Endothelial cell of umbilical vein (primary cell): ENCODE measurements at regions not wholly inside any gene's neighbourhood (a gene's known extent, or its start where the extent isn't known, plus 50 kb on each side); places are given as distances from the start of the nearest gene placed in this dataset.

ENCODE experiments used
- BruUV-seq: library from RNA; stranded (reverse); fragments of 400-500 nt; replicated peaks from 2 replicates; lab custom pipeline; 2021; lab: Mats Ljungman, UMichigan
- CTCF ChIA-PET: fragments of 300-600, 350-600 bp; sonication (Branson Sonifier 250); formaldehyde crosslinking; loops from one replicate; lab custom pipeline; 2021; ENCODE audit warnings: antibody characterized with exemption, inconsistent platforms; lab: Charles Lee
- POLR2A ChIA-PET: fragments of 300-600, 350-600 bp; sonication (Branson Sonifier 250); formaldehyde crosslinking; loops from one replicate; lab custom pipeline; 2021; ENCODE audit warnings: antibody characterized with exemption, inconsistent platforms; lab: Charles Lee
- DNase-seq: peaks from one replicate; pipeline ENCODE4 v3.0.0-alpha.2; 2011; ENCODE audit warnings: low read depth, low spot score
- FAIRE-seq: peaks from 2 replicates; lab custom pipeline; 2011; peaks lifted over from hg19 to GRCh38; lab: Jason Lieb, UNC
- H2AFZ ChIP-seq: 2 replicates; pipeline ENCODE4 v1.6.0; 2012; ENCODE audit warnings: low read depth, low read length, control low read depth, inconsistent platforms
- H3K27ac ChIP-seq: 2 replicates; pipeline ENCODE4 v1.5.1; 2011; ENCODE audit warnings: low read depth, mild to moderate bottlenecking, control low read depth, low read length, moderate library complexity; ENCODE audit not compliant: insufficient read depth
- H3K27me3 ChIP-seq, 2 experiments: 2 replicates each; pipeline versions ENCODE4 v1.6.0 to v1.6.1; 2011; ENCODE audit warnings: low read length in 2 of 2, mixed read lengths in 1 of 2; ENCODE audit not compliant: control insufficient read depth in 2 of 2, insufficient read depth in 2 of 2
- H3K36me3 ChIP-seq, 2 experiments: 2 replicates in 1 of 2; 3 replicates in 1 of 2; pipeline ENCODE4 v1.5.1; 2011; ENCODE audit warnings: low read length in 2 of 2, mild to moderate bottlenecking in 1 of 2, moderate library complexity in 1 of 2; ENCODE audit not compliant: control insufficient read depth in 2 of 2, insufficient read depth in 2 of 2; ENCODE audit errors: extremely low read depth in 1 of 2
- H3K4me1 ChIP-seq: 3 replicates; pipeline ENCODE4 v1.5.1; 2011; ENCODE audit warnings: mild to moderate bottlenecking, low read length; ENCODE audit not compliant: control insufficient read depth, insufficient read depth; ENCODE audit errors: extremely low read depth
- H3K4me2 ChIP-seq: 2 replicates; pipeline ENCODE4 v1.6.1; 2011; ENCODE audit warnings: low read length, control low read depth, mixed read lengths; ENCODE audit not compliant: insufficient read depth
- H3K4me3 ChIP-seq, 3 experiments: fragments of 200-600 bp in 1 of 3; sonication (generic), shearing (Covaris generic) in 1 of 3; replicated peaks in 1 of 3; 2 replicates each; pipeline ENCODE4 v1.5.1; 2011 to 2016; ENCODE audit warnings: control low read depth in 3 of 3, low read length in 3 of 3, mild to moderate bottlenecking in 2 of 3, inconsistent platforms in 1 of 3, low read depth in 1 of 3, moderate library complexity in 1 of 3; ENCODE audit not compliant: insufficient read depth in 1 of 3
- H3K79me2 ChIP-seq: 2 replicates; pipeline ENCODE4 v1.6.0; 2012; ENCODE audit warnings: low read length, inconsistent platforms; ENCODE audit not compliant: control insufficient read depth, insufficient read depth
- H3K9ac ChIP-seq: replicated peaks from 2 replicates; pipeline ENCODE3; 2011; ENCODE audit warnings: low read length, control low read depth; ENCODE audit not compliant: insufficient read depth; ENCODE audit errors: extremely low read depth
- H3K9me1 ChIP-seq: replicated peaks from 3 replicates; pipeline ENCODE4 v1.6.0; 2011; ENCODE audit warnings: mild to moderate bottlenecking, low read length; ENCODE audit not compliant: control insufficient read depth, insufficient read depth; ENCODE audit errors: extremely low read depth
- H3K9me3 ChIP-seq: replicated peaks from 2 replicates; pipeline ENCODE4 v1.5.1; 2012; ENCODE audit warnings: low read length, inconsistent platforms; ENCODE audit not compliant: control insufficient read depth, insufficient read depth
- H4K20me1 ChIP-seq: replicated peaks from 2 replicates; pipeline ENCODE3; 2011; ENCODE audit warnings: mild to moderate bottlenecking, low read length; ENCODE audit not compliant: control insufficient read depth, insufficient read depth; ENCODE audit errors: extremely low read depth
- EZH2 ChIP-seq: IDR thresholded peaks from 2 replicates; pipeline ENCODE4 v1.6.1; 2012; ENCODE audit warnings: borderline replicate concordance, low read depth, mild to moderate bottlenecking, moderate library complexity, low read length, inconsistent platforms; ENCODE audit not compliant: severe bottlenecking
- FOS ChIP-seq: IDR thresholded peaks from 2 replicates; pipeline ENCODE4 v1.6.1; 2011; ENCODE audit warnings: mild to moderate bottlenecking, low read length, moderate library complexity, borderline replicate concordance; ENCODE audit not compliant: insufficient read depth
- GATA2 ChIP-seq: IDR thresholded peaks from 2 replicates; pipeline ENCODE4 v1.7.0; 2011; ENCODE audit warnings: low read depth, mild to moderate bottlenecking, moderate library complexity, mixed read lengths, low read length; ENCODE audit not compliant: insufficient read length, insufficient read depth
- JUN ChIP-seq: IDR thresholded peaks from 2 replicates; pipeline ENCODE4 v1.6.1; 2011; ENCODE audit warnings: borderline replicate concordance, low read depth; ENCODE audit not compliant: insufficient read length, insufficient read depth
- MYC ChIP-seq: IDR thresholded peaks from one replicate; pipeline ENCODE4 v1.6.1; 2011; ENCODE audit warnings: mild to moderate bottlenecking, low read depth, low read length
- POLR2A ChIP-seq: IDR thresholded peaks from 2 replicates; pipeline ENCODE4 v1.6.1; 2012; ENCODE audit warnings: low read depth, mild to moderate bottlenecking, control low read depth, low read length
- POLR2AphosphoS5 ChIP-seq: IDR thresholded peaks from 2 replicates; pipeline ENCODE4 v1.6.1; 2012; ENCODE audit warnings: low read depth, mild to moderate bottlenecking, control low read depth, low read length, moderate library complexity; ENCODE audit not compliant: insufficient read depth
- dilution Hi-C: fragments of 300-500 bp; cut with MboI; formaldehyde crosslinking; loops from one replicate; pipeline ENCODE4 v1.15.0; 2019; ENCODE audit warnings: low sequenced_read_pairs; ENCODE audit not compliant: extremely low pct_ligation_motif_present
- intact Hi-C: fragments of 100-400 bp; cut with micrococcal nuclease; formaldehyde crosslinking; loops from one replicate; pipeline ENCODE4 v1.10.0; 2022
- TF ChIP-seq, protein P1 (sequence below): IDR thresholded peaks from 2 replicates; pipeline ENCODE4 v1.6.1; 2011; ENCODE audit not compliant: insufficient read depth, insufficient read length
- TF ChIP-seq, protein P2 (sequence below), 2 donors: IDR thresholded peaks; 1 replicate in 1 of 2; 2 replicates in 1 of 2; pipeline ENCODE4 v1.5.1; 2011; ENCODE audit warnings: low read length in 2 of 2, mild to moderate bottlenecking in 2 of 2, moderate library complexity in 2 of 2, control low read depth in 1 of 2, inconsistent platforms in 1 of 2, low read depth in 1 of 2; ENCODE audit not compliant: insufficient read depth in 1 of 2; ENCODE audit errors: extremely low read depth in 1 of 2

DNA sequence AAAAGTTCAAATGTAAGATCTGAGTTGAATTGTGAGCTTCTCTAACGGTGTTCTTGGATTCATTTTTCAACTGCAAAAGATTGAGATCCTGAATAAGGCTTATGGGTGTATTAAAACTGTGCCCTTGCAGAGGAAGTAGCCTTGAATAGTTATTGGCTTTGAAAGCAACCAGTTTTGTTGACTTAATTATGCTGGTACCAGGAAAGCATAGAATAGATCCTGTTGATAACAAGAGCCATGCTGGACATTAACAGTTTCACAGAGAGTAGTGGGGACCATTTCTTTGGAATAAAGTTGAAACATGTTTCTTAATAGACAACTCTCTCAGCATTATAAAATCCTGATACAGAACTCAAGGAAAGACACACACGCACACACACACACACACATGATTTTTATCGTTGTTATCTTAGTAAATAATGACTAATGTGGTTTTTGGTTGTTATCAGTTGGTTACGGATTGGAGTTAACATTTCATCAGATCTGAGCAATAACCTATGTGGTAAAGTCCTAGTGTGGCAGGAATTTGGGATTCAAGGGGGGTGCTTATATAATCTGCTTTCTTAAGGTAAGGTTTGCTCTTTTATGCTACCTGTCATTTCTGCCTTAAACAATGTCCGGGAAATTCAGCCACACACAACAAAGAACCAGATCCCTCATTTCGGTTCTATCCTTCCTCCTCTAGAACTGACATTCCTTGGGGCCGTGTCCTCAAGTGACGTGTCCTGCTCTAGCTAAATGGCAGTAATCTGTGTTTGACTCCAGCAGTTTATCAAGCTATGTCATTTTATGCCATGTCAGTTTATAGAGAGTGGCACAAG lies 330.9 kb downstream of the CHRM3 start:
- Histone ChIP-seq H3K9ac (no peak overlapping the region), H2AFZ (no peak overlapping the region), H3K27ac (no peak overlapping the region), H3K79me2 (no peaks in the 10 kb centered on the region), H3K36me3 (no peaks in the 10 kb centered on the region), H3K4me1 (no peaks in the 10 kb centered on the region), H3K4me3 (no peak overlapping the region), H3K27me3 (no peaks in the 10 kb centered on the region), H3K9me1 (no peaks in the 10 kb centered on the region), H4K20me1 (no peaks in the 10 kb centered on the region), H3K9me3 (peaks cover 3% of the 10 kb centered on the region), H3K4me2 (no peak overlapping the region)
- DNase-seq: no peak
- dilution Hi-C loops (no loop called here), intact Hi-C loops (no loop called here)
- no TSS peak for BruUV-seq
- POLR2A ChIA-PET: no interaction called here
- CTCF ChIA-PET: no interaction called here
- FAIRE-seq: no peak
- TF ChIP-seq JUN (no peak), POLR2AphosphoS5 (no peak), MYC (no peak), POLR2A (no peak), EZH2 (no peak), FOS (no peak), GATA2 (no peak)
- TF ChIP-seq, protein P1, sequence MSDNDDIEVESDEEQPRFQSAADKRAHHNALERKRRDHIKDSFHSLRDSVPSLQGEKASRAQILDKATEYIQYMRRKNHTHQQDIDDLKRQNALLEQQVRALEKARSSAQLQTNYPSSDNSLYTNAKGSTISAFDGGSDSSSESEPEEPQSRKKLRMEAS: no peak
- TF ChIP-seq, protein P2, sequence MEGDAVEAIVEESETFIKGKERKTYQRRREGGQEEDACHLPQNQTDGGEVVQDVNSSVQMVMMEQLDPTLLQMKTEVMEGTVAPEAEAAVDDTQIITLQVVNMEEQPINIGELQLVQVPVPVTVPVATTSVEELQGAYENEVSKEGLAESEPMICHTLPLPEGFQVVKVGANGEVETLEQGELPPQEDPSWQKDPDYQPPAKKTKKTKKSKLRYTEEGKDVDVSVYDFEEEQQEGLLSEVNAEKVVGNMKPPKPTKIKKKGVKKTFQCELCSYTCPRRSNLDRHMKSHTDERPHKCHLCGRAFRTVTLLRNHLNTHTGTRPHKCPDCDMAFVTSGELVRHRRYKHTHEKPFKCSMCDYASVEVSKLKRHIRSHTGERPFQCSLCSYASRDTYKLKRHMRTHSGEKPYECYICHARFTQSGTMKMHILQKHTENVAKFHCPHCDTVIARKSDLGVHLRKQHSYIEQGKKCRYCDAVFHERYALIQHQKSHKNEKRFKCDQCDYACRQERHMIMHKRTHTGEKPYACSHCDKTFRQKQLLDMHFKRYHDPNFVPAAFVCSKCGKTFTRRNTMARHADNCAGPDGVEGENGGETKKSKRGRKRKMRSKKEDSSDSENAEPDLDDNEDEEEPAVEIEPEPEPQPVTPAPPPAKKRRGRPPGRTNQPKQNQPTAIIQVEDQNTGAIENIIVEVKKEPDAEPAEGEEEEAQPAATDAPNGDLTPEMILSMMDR (IDR thresholded peaks at IDR 0.05; ENCODE audit: extremely low read depth in 1 of 2, insufficient read depth in 1 of 2, low read depth in 1 of 2, low read length in 2 of 2): no peak
